GM19397 (cell line): ENCODE measurements at regions not wholly inside any gene's neighbourhood (a gene's known extent, or its start where the extent isn't known, plus 50 kb on each side); places are given as distances from the start of the nearest gene placed in this dataset.
"Not testable (repeated sequence)": the region's sequence is repeated elsewhere in the genome, so short reads cannot be mapped to it uniquely, and the experiment has no call there.

Source experiments
- ATAC-seq: cut with Tn5 transposase; IDR thresholded peaks from one replicate; pipeline ENCODE4 v1.9.1; 2021; ENCODE audit warnings: mild to moderate bottlenecking, moderate library complexity; ENCODE audit not compliant: unreplicated experiment

GRCh38 chr2:150371044-150371818 is 116.2 kb downstream of the RND3 start:
- ATAC-seq: no peak

- ATAC-seq: no peak
These were observed 116.9 kb downstream of the RND3 start for GRCh38 chr2:150370561-150370960.

- ATAC-seq: no peak
These were observed 117.6 kb downstream of the RND3 start for GRCh38 chr2:150369862-150370261.

GRCh38 chr2:150358468-150358807 is 129.0 kb downstream of the RND3 start:
- no peak for ATAC-seq

- ATAC-seq: peak; percentile 83
These were observed 129.5 kb downstream of the RND3 start for GRCh38 chr2:150357770-150358467.

- no peak for ATAC-seq
These were observed 132.0 kb downstream of the RND3 start for GRCh38 chr2:150355440-150355839.

- no peak for ATAC-seq
These were observed 134.1 kb downstream of the RND3 start for GRCh38 chr2:150353376-150353775.

- ATAC-seq: no peak
These were observed 135.5 kb downstream of the RND3 start for GRCh38 chr2:150351922-150352321.

GRCh38 chr2:150350500-150350899 is 137.0 kb downstream of the RND3 start:
- no peak for ATAC-seq

GRCh38 chr2:150346806-150347205 is 140.7 kb downstream of the RND3 start:
- no peak for ATAC-seq

- ATAC-seq: no peak
These were observed 145.3 kb downstream of the RND3 start for GRCh38 chr2:150341982-150342680.

- ATAC-seq: no peak
These were observed 147.5 kb downstream of the RND3 start for GRCh38 chr2:150339951-150340350.

- ATAC-seq: no peak
These were observed 148.2 kb downstream of the RND3 start for GRCh38 chr2:150339282-150339681.

GRCh38 chr2:150335596-150335995 is 151.9 kb downstream of the RND3 start:
- ATAC-seq: no peak

- no peak for ATAC-seq
These were observed 155.1 kb downstream of the RND3 start for GRCh38 chr2:150332383-150332782.

GRCh38 chr2:150327564-150328489 is 159.6 kb downstream of the RND3 start:
- ATAC-seq: no peak

GRCh38 chr2:150325656-150326314 is 161.7 kb downstream of the RND3 start:
- no peak for ATAC-seq

- ATAC-seq: not testable (repeated sequence)
These were observed 164.4 kb downstream of the RND3 start for GRCh38 chr2:150323071-150323470.

- no peak for ATAC-seq
These were observed 166.9 kb downstream of the RND3 start for GRCh38 chr2:150320608-150321007.
